Lower leg skin (tissue), 4 donors: ENCODE measurements at regions not wholly inside any gene's neighbourhood (a gene's known extent, or its start where the extent isn't known, plus 50 kb on each side); places are given as distances from the start of the nearest gene placed in this dataset.

Experiments
- DNase-seq, 2 donors: peaks; one replicate each; pipeline ENCODE4 v3.0.0-alpha.2; 2019; ENCODE audit warnings: low spot score in 2 of 2
- H3K4me3 ChIP-seq: fragments of 200-600 bp; sonication (generic); 2 replicates; pipeline ENCODE4 v1.5.1; 2017; ENCODE audit warnings: mild to moderate bottlenecking, low read depth; ENCODE audit not compliant: poor library complexity, severe bottlenecking
- POLR2A ChIP-seq, 2 donors: fragments of 450-650 bp; IDR thresholded peaks; one replicate each; pipeline ENCODE4 v1.6.1; 2016 to 2017; ENCODE audit warnings: antibody characterized with exemption in 2 of 2, mild to moderate bottlenecking in 1 of 2, moderate library complexity in 1 of 2
- WGBS, 2 donors: methylation state at CpG; one replicate each; pipeline ENCODE4 v1.1.5; 2018; 5-methylcytosine and 5-hydroxymethylcytosine counted together
- intact Hi-C: fragments of 100-400 bp; cut with DNase I; formaldehyde crosslinking; loops from one replicate; pipeline ENCODE4 v1.15.0; 2023; ENCODE audit warnings: low total_unique reads
- TF ChIP-seq, protein P1 (sequence below), 3 donors: fragments of 450-650 bp; IDR thresholded peaks; one replicate each; pipeline ENCODE4 v1.5.1; 2016; ENCODE audit warnings: antibody characterized with exemption in 3 of 3, mild to moderate bottlenecking in 3 of 3, moderate library complexity in 2 of 3

DNA sequence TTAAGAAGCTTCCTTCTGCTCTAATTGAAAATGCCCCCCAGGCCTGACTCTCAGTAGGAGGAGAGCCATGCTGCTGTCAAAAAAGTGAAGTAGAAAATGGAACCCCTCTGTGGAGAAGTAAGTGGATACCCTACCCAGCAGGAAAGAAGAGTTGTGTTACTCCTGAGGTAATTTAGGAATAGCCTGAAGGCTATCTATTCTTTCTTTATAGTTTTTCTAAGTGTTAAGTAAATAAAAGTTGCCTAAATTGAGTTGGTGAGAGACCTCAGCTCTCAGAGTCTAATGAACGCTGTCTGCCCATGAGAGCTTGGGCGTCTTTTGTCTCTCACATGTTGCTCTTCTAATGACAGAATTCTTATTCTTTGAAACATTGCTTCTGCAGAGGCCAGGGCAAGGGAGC is 116.2 kb downstream of the NSUN3 start:
- TF ChIP-seq, protein P1, sequence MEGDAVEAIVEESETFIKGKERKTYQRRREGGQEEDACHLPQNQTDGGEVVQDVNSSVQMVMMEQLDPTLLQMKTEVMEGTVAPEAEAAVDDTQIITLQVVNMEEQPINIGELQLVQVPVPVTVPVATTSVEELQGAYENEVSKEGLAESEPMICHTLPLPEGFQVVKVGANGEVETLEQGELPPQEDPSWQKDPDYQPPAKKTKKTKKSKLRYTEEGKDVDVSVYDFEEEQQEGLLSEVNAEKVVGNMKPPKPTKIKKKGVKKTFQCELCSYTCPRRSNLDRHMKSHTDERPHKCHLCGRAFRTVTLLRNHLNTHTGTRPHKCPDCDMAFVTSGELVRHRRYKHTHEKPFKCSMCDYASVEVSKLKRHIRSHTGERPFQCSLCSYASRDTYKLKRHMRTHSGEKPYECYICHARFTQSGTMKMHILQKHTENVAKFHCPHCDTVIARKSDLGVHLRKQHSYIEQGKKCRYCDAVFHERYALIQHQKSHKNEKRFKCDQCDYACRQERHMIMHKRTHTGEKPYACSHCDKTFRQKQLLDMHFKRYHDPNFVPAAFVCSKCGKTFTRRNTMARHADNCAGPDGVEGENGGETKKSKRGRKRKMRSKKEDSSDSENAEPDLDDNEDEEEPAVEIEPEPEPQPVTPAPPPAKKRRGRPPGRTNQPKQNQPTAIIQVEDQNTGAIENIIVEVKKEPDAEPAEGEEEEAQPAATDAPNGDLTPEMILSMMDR (IDR thresholded peaks at IDR 0.05), result no peak
- no peak for TF ChIP-seq POLR2A (IDR thresholded peaks at IDR 0.05)
- WGBS, 2 donors, result 73 to 81% methylated on average over 2 of the region's 2 CpGs
- H3K4me3 ChIP-seq, result no peak overlapping the region
- intact Hi-C loops, result no loop called here
- DNase-seq, result no peak

DNA sequence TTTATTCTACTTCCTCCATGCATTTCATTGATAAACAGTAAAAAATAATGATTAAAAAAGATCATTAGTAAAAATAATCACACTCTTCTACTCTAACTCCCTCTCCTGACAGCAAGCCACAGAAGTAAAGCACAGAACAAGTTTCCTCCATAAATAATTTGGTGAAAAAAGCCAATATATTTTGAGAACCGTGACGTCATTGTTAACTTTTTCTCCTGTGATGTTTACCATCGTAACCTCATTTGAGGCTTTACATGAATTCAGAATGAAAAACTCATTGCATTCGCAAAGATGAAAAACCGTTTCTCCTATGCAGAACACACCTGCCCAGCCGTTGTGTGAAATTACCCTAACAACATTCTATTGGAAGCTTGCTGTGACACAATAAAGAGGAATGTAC is 120.7 kb downstream of the NSUN3 start:
- DNase-seq, result no peak
- 88 to 89% methylated on average over 6 of the region's 6 CpGs for WGBS, 2 donors
- TF ChIP-seq, protein P1 (IDR thresholded peaks at IDR 0.05), result no peak
- no peak for TF ChIP-seq POLR2A (IDR thresholded peaks at IDR 0.05)
- H3K4me3 ChIP-seq, result no peak overlapping the region
- intact Hi-C loops, result no loop called here

DNA sequence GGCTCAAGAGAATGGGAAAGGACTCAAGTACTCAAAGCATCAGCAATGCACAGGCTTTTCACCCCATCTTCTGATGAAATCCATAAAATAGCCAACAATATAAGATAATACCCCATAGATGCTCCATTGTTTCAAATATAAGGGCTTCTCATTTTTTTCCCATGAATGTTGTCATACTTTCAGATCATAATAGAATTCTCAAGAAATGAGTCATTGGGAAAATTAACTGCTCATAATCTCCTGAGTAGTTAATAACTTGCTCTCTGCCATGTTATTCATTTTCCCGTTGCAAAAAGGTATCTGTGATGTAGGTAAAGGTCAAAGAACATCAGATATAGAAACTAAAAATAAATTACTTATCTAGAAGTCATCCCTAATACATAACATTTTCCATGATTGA is 121.9 kb downstream of the NSUN3 start:
- 0 to 33% methylated on average over 1 of the region's 1 CpG for WGBS, 2 donors
- intact Hi-C loops, result no loop called here

DNA sequence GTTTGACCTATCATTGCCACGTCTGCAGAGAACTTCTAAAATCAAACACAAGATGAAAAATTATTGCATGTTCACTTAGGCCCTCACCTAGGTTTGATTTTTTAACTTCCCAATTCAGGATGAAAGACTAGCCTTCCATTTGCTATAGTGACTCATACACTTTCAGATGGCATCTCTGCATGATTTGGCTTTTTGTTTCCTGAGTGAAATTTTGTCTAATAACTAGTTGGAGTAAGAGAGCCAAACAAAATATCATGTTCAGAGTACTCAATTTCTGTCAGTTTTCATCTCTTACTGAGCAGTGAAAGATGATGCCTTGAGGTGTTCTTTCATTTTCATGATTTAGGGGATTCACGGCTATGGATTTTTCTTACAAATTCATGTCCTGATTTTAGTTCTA is 122.9 kb downstream of the NSUN3 start:
- intact Hi-C loops, result no loop called here
- TF ChIP-seq, protein P1 (IDR thresholded peaks at IDR 0.05), result no peak
- TF ChIP-seq POLR2A (IDR thresholded peaks at IDR 0.05), result no peak
- H3K4me3 ChIP-seq, result no peak overlapping the region
- 63% methylated on average over 2 of the region's 2 CpGs for WGBS, 2 donors
- DNase-seq, result no peak

More for the DNA sequence above, 121.9 kb downstream of the NSUN3 start:
- TF ChIP-seq, protein P1 (IDR thresholded peaks at IDR 0.05), result no peak
- TF ChIP-seq POLR2A (IDR thresholded peaks at IDR 0.05), result no peak
- DNase-seq, result no peak
- no peak overlapping the region for H3K4me3 ChIP-seq

DNA sequence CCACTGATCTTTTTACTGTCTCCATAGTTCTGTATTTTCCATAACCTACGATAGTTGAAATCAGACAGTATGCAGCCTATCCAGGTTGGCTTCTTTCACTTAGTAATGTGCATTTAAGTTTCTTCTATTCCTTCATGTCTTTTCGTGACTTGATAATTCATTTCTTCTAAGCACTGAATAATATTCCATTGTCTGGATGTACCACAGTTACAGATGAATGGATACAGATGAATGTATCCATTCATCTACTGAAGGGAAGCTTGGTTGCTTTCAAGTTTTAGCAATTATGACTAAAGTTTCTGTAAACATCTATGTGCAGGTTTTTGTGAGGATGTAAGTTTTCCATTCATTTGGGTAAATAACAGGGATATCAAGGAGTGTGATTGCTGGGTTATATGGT is 124.8 kb downstream of the NSUN3 start:
- TF ChIP-seq POLR2A (IDR thresholded peaks at IDR 0.05), result no peak
- TF ChIP-seq, protein P1 (IDR thresholded peaks at IDR 0.05), result no peak
- 78 to 89% methylated on average over 2 of the region's 2 CpGs for WGBS, 2 donors
- H3K4me3 ChIP-seq, result no peak overlapping the region
- no peak for DNase-seq
- intact Hi-C loops, result no loop called here

DNA sequence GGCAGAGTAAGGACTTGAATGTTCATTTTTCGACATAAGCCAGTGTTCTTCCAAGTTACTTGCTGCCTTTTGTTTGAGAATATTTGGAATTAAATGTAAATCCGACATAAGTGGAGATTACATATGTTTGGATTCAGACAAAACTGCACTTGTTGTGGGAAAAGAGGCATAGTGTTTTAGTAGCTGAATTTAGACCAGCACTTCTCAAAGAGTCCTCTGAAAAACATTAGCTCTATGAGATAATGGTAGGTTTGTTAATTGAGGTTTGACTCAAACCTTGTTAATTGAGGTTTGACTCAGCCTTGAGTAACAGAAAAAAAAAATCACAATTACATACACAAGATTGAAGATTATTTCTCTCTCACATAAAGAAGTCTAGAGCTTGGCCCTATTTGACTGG is 132.5 kb downstream of the NSUN3 start:
- intact Hi-C loops, result no loop called here
- no peak for DNase-seq
- no peak overlapping the region for H3K4me3 ChIP-seq
- WGBS, 2 donors, result 83 to 87% methylated on average over 2 of the region's 2 CpGs
- no peak for TF ChIP-seq POLR2A (IDR thresholded peaks at IDR 0.05)
- TF ChIP-seq, protein P1 (IDR thresholded peaks at IDR 0.05), result no peak
